HG03460 (cell line): ENCODE measurements at regions not wholly inside any gene's neighbourhood (a gene's known extent, or its start where the extent isn't known, plus 50 kb on each side); places are given as distances from the start of the nearest gene placed in this dataset.
A peak's percentile ranks its signal among the peaks of the same experiment; 100 is the strongest.

Experiments
- ATAC-seq: cut with Tn5 transposase; IDR thresholded peaks from one replicate; pipeline ENCODE4 v1.9.1; 2021; ENCODE audit not compliant: unreplicated experiment

DNA sequence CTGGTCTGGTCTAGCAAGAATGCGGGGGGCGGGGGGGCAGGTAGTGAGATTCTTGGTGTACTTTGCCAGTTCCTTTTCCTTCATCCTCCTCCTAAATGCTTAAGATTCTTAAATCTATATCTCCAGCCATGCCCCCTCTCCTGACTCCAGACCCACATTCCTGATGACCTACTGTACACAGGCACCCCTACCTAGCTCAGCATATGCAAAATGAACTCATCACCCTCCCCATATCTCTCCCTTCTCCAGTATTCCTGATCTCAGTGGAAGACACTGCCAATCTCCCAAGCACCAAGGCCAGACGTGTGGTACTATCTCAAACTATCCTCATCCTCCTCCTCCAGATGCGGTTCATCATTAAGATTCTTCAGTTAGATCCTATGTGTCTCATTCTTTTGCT is 215.8 kb downstream of the SPTSSA start:
- no peak for ATAC-seq

DNA sequence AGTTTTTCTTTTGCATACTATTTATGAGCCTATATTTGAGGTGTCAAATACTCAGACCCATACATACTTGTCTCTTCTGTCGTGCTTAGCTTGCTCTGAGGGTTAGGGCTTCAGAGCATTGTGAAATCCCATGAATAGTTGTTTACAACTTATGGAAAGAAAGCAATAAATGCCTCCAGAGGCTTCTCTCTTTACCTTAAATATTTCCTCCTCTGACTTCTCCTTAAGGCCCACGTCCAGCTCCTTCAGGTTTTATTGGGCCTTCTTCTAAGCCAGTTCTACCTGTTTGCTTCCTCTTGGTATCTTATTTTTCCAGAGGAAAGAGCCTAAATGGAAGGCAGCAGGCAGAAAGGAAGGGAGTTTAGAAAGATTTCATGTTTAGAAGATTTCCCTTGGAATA is 218.6 kb downstream of the SPTSSA start:
- ATAC-seq, result no peak

DNA sequence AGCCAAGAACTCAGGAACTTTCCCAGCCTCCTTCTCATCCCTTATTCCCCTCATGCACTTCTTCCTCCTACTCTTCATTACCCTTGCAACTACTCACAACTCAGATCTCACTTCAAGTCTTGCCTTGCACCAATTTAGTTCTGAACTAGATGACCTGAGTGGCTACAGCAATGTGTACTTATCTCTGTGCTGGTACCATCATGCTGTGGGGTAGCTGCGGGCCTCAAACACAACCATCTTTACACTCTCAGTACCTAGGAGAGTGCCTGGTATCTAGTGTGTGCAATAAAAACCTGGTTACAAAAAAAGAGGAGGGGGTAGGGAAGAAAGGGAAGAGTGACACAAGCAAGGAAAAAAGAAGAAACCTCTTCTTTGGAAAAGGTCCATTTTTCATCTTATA is 219.0 kb downstream of the SPTSSA start:
- ATAC-seq, result no peak

DNA sequence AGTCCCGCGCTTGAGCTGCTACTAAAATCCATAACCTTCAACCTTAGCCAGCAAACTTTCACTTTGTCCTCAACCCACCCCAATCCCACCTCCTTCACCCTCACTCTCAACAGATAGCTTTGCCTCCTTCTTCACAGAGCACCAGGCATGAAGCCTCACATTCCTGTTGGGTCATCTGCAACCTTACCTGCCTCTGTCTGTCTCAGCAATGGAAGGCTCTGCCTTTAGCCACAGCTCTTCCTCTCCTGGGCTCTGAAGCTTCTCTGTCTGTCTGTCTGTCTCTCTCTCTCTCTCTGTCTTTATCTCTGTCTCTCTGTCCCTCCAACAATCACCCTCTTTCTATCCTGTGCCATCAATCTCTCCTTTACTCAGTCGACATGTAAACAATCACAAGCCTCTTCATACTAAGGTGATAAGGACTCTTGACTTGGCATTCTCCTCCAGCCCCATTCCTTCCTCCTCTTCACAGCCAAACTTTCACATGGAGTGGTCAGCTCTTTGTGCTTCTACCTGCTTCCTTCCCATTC is 220.8 kb downstream of the SPTSSA start:
- ATAC-seq, result no peak

DNA sequence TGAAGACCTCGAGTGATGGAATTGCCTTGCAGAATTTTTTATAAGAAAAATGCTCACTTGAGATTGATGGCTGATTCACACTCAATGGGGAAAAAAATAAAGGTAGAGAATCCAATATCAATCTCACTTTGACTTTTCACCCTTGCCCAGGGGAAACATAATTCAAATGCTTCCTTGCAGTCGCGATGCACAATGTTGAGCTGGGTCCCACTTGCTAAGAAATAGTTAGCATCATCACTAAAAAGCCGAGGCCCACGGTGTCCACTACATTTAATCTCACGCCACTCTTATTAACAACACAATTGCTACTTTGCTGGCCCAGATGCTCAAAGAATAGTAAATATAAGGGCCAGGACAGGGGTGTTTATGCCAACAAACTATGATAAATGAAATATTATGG is 223.4 kb downstream of the SPTSSA start:
- ATAC-seq, result no peak

DNA sequence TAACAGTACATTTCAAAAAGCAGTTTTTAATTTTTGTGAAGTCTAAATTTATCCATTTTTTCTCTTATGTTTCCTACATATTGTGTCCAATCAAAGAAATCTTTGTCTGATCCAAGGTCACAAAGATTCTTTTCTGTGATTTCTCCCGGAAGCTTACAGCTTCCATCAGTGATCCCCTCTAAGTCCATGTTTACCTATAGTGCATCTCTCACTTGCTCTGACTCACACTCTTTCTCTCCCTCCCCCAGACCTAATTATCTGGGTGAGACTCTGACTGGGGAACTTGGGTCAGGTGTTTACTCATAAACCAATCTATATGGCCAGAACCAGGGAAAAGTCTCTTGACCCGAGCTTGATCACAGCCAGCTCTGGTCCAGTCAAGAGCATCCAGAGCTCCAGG is 224.4 kb downstream of the SPTSSA start:
- ATAC-seq, result no peak

DNA sequence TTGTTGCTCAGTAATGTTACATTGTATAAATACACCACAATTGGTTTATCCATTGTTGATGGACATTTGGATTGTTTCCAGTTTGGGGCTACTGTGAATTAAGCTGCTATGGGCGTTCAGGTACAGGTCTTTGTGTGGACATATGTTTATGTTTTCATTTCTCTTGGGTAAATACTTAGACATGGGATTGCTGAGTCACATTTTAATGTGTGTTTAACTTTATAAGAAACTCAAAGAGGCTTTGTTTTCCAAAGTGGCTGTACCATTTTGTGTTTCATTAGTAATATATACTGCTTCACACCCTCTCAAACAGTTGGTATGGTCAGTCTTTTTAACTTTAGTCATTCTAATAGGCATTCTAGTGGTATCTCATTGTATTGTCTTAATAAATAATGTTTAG is 225.0 kb downstream of the SPTSSA start:
- no peak for ATAC-seq

DNA sequence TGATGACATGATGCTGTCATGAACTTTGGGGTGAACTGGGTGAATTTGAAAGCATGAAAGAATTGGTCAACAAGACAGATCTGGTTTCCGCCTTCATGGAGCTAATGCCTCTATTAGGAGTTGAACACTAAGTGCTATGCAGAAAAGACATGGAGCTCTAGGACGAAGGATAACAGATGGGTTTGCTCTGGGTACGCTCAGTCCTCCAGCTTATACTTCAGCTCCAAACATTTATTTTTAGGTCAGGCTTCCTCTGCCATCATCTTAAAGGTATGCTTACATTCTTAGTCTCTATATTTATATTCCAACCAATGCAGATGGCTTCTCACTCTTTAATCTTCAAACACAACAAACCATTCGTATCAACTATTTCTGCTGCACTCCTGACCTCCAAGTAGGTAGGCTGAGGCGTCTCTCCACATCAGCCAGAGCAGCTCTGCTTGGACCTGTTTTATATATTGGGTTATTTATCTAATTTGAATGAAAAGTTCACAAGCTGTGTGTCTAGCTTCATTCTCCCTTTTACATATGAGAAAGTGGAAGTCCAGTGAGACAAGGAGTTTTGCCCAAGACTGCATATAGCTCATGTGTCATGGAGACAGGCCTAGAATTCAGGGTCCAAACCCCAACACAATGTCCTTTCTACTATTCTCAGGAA is 226.3 kb downstream of the SPTSSA start:
- ATAC-seq, result no peak

DNA sequence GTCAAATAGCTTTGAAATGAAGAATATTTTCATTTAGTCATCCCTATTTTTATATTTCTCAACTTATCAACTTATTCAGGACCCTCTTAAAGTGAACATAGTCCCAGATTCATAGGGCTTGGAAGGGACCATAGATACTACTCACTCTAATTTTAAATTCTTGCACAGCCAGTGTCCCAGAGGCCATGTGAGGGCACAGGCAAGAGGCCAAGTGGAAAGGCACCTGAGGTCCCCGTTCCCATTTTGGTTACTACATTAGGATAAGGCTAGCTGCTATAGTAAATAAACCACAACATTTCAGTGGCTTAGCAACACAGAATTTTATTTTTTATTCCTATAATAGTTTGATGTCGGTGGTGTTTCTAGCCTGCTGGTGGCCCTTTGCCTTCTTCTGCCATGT is 227.8 kb downstream of the SPTSSA start:
- ATAC-seq, result no peak

DNA sequence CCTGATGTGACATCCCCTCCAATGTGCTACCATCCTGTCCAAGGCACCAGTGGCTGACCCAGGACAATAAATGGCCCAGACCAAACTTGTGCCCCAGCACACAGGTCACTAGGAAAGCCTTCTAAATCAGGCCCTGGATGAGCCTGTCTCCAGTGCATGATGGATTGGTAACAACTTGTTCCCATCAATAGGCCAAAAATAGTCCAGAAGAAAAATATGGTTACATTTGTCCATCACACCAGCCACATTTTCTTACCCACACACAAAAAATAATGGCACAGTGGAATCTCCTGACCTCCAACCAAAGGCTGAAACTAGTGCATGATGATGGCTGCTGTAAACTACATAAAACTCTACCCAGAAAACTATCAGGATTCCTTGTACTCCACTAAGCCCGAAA is 228.4 kb downstream of the SPTSSA start:
- no peak for ATAC-seq

DNA sequence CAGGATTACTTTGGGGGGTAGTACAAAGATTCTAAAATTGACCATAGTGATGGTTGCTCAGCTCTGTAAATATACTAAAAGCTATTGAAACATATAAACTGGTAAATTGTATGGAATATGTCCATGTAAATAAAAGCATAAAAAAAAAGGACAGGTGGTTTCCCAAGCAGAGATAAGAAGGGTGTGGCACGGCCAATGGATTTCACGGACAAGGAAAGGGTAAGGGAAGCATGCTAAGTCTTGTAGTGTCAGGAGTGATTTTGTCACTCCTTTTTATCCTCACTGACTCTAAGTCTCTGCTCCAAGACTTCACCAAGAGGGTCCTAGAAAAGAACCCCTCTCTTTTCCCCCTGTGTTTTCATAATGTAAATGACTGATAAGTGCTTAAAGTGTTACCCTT is 229.2 kb downstream of the SPTSSA start:
- no peak for ATAC-seq

DNA sequence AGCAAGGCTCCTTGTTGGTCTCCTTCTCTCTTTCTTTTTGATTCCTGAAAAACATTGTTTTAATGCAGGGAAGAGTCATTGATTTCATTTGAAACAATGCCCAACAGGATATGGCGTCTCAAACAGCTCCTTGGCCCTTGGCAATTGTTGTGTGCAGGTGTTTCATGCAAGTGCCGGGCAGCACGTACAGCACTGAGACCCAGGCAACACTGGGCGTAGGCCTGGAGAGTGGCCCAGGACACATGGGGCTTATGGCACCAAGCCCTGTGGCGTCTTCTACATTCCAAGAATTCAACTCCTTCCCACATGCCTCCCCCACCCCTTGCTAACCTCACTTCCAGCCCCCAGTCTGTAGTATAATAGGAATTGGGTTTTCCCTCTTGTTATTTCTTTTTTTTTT is 230.4 kb downstream of the SPTSSA start:
- ATAC-seq, result no peak

DNA sequence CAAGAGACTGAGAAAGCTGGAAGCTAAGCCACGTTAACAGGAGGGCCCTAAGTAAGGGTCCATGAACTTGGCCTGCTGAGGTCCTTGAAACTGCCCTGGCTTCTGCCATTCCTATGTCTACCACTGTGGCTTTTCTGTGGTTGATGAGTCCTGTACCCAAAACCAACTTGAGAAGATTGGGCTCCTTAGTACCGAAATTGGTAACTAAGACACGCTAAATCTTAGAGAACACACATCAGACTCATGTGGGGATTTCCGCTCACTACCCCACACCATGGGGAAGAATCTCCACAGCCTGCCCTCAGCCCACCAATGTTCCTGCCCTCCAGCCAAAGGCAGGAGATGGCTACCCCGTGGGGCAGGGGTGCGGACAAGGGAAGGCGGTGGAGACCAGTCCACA is 232.9 kb downstream of the SPTSSA start:
- no peak for ATAC-seq

DNA sequence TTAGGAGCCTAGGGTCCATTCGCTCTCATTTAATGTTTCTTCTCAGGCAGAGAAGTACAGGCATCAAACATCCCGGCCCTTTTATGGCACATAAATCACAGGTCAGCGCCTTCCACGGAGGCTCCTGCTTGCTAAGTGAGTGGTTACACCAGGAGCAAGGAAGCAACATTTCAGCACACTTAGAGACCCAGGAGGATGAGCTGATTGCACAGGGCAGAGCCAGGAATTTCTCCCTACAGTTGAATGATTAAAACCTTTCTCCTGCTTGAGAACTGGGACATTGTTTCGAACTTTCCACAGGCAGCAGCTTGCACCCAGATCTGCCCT is 233.4 kb downstream of the SPTSSA start:
- ATAC-seq, result no peak

DNA sequence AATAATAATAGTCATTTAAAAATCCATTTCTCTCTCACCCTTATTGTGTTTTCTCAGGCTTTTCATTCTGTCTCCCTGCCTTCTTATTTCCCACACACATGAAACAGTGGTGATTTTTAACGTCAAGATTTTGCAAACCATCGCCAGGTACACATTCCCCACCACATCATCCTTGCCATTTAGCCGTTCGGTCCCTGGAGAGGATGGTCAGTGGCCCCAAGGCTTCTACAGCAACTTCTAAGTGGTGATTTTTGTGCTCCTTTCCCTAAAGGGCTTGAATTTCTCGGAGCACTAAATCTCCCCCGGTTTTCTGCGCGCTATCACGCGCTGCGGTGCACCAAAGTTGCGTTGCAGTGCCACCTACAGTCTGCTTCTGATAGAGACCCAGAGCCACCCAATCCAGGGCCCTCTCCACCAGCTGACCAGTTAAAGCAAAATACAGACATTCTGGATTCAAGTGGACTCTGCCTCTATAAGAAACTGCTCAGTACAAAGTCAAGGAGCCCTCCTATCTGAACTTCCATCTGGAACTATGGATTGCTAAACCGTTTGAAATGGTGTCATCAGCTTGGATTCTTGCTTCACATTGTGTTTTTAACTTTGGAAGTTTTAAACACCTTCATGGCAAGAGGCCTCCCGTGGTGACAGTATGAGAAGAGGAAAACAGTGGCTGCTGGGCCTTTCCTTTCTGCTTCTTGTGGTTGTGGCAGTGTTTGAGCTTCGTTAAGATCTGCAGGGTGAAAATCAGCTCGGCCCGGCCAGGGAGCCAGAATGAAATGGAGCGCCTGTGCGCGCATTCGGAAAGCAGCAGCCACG is 234.0 kb downstream of the SPTSSA start:
- ATAC-seq, result peak; percentile 94

DNA sequence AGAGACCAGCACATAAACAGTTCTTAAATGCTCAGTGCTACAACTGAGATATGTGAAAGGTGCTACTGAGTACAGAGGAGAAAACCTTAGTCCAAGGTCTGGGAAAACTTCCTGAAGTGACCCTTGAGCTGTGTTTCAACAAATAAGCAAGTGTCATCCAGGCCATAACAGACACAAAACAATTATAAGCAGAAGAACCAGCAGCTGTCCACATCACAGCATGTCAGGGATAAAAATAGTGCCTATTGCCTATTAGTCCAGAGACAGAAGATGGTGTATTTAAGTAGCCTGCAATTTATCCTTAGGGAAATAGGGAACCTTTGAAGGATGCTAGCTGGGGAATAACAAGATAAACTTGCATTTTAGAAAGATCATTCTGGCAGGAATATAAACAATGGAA is 237.8 kb downstream of the SPTSSA start:
- ATAC-seq, result no peak

DNA sequence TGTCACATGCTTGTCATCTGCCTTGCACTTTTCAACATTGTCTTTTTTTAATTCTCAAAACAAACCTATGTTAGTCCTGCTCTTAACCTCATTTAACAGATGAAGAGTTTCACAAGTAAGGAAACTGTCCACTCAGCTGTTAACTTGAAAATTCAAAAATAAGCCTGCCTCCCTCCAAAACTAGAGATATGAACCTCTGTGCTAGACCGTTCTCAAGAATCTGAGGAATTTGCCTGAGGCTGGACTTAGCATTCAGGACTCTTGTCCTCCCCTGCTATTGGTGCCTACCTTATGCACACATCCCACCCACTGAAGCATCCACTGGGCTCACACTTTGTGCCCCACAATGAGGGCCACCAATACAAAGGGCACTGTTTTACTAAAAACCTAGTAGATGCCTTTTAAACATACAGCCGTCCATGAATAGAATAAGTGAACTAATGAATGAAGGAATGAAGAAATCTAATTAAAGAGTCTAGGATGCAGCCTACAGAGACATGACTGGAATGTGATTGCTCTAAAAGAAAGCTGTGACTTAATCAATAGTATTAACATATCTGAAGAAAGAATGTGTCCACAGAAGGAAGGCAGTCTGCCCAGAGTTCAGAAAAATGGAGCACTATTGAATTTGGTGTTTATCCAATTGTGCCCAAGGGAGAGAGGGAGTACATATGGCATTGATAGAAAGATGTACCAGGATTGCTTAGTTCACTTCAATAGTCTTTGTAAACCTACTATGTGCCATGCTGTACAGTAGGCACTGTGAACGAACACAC is 238.5 kb downstream of the SPTSSA start:
- ATAC-seq, result no peak

DNA sequence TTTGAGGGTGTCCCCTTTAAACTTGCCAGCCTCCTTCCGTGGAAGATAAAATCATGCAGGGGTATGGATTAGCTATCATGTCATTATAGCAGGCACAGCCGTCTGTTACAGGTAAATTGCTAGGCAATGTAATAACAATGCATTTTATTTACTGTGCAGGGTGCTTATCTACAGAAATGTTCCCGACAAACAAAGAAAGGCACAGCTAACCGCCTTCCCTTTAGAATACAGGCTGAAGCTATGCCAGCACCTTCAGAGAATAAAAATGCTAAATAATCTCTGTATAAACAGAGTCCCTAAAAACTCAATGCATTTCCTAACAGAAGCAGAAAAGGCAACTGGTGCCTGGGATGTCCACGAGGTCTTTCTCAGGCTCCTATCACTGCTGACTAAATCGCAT is 239.2 kb downstream of the SPTSSA start:
- no peak for ATAC-seq

DNA sequence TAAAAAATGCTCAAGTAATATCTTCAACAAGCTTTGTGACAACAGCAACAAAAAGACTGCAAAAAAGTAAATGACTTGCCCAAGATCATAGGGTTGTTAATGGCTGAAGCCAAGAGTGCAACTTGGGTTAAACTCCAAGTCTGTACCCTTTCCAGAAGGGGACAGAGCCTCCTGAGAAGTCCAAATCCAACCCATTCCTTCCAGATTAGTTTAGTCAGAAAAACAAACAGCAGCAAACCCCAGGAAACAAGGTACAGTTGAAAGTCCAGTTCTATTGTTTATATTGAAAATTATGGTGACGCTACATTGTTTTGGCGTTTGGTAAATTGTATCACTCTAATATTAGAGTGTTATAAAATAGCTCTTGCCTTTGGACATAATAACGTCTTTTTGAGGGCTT is 239.9 kb downstream of the SPTSSA start:
- ATAC-seq, result no peak

DNA sequence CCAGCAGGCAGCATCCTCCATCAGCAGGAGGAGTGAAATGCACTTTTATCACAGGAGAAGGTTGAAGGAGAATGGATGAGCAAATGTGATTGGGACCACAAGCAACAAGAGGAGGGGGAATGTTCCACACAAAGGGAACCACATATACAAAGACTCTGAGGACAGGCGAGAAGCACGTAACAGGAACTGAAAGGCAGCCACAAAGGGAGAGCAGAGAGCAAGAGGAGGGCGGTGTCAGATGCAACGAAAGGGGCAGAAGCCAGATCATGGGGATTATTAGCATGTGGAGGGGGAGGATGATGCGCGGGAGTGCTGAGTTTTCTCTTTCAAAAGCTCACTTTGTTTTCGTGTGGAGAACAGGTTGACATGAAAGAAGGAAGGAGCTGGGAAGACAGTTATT is 241.1 kb downstream of the SPTSSA start:
- peak; percentile 95 for ATAC-seq

DNA sequence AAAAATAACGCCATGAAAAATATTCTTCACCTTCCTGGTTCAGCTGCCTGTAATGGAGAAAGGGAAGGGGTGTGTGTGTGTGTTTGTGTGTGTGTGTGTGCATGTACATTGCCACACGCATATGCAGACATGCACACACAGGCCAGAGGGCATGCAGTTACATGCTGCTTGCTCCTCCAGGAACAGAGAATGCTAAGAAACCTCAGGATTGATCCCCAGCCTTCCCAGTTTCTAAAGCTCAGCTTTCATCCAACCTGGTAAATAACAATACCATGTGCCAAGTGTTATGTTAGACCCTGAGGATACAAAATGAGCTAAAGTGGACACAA is 241.7 kb downstream of the SPTSSA start:
- ATAC-seq, result no peak
